Calu3 (cell line): ENCODE measurements at regions not wholly inside any gene's neighbourhood (a gene's known extent, or its start where the extent isn't known, plus 50 kb on each side); places are given as distances from the start of the nearest gene placed in this dataset.

Source experiments
- BruUV-seq: library from RNA; stranded (reverse); fragments of 400-500 nt; replicated peaks from 2 replicates; lab custom pipeline; 2021; lab: Mats Ljungman, UMichigan
- CTCF ChIA-PET: fragments of 300-600 bp; sonication (Branson Sonifier 250); formaldehyde crosslinking; loops from one replicate; lab custom pipeline; 2022; ENCODE audit warnings: antibody characterized with exemption; lab: Charles Lee
- DNase-seq: peaks from one replicate; pipeline ENCODE4 v3.0.0; 2022
- H3K27ac Mint-ChIP-seq: one replicate; pipeline ENCODE4 v1.8.0; 2022; ENCODE audit warnings: mixed read lengths; ENCODE audit not compliant: unreplicated experiment
- H3K27me3 Mint-ChIP-seq: one replicate; pipeline ENCODE4 v1.8.0; 2022; ENCODE audit warnings: mixed read lengths; ENCODE audit not compliant: unreplicated experiment
- H3K36me3 Mint-ChIP-seq: one replicate; pipeline ENCODE4 v1.8.0; 2022; ENCODE audit warnings: mild to moderate bottlenecking, moderate library complexity, mixed read lengths; ENCODE audit not compliant: insufficient read depth, unreplicated experiment
- H3K4me1 Mint-ChIP-seq: one replicate; pipeline ENCODE4 v1.8.0; 2022; ENCODE audit warnings: mild to moderate bottlenecking, low read depth, mixed read lengths; ENCODE audit not compliant: unreplicated experiment
- H3K4me3 Mint-ChIP-seq: one replicate; pipeline ENCODE4 v1.8.0; 2022; ENCODE audit warnings: mild to moderate bottlenecking, low read depth, moderate library complexity, mixed read lengths; ENCODE audit not compliant: unreplicated experiment
- H3K9me3 Mint-ChIP-seq: one replicate; pipeline ENCODE4 v1.8.0; 2022; ENCODE audit warnings: low read depth, mixed read lengths; ENCODE audit not compliant: unreplicated experiment
- intact Hi-C: fragments of 100-400 bp; cut with micrococcal nuclease; formaldehyde crosslinking; loops from one replicate; pipeline ENCODE4 v1.10.0; 2022; ENCODE audit not compliant: unreplicated experiment
- TF ChIP-seq, protein P1 (sequence below): fragments of 200-600 bp; IDR thresholded peaks from one replicate; pipeline ENCODE4 v1.8.0; 2022; ENCODE audit warnings: antibody characterized with exemption; ENCODE audit not compliant: unreplicated experiment

- Mint-ChIP-seq H3K4me3 (no peak overlapping the region), H3K9me3 (no peaks in the 10 kb centered on the region), H3K27me3 (peaks cover 36% of the 10 kb centered on the region), H3K36me3 (no peaks in the 10 kb centered on the region), H3K4me1 (no peaks in the 10 kb centered on the region), H3K27ac (no peak overlapping the region)
- no TSS peak for BruUV-seq
- TF ChIP-seq, protein P1, sequence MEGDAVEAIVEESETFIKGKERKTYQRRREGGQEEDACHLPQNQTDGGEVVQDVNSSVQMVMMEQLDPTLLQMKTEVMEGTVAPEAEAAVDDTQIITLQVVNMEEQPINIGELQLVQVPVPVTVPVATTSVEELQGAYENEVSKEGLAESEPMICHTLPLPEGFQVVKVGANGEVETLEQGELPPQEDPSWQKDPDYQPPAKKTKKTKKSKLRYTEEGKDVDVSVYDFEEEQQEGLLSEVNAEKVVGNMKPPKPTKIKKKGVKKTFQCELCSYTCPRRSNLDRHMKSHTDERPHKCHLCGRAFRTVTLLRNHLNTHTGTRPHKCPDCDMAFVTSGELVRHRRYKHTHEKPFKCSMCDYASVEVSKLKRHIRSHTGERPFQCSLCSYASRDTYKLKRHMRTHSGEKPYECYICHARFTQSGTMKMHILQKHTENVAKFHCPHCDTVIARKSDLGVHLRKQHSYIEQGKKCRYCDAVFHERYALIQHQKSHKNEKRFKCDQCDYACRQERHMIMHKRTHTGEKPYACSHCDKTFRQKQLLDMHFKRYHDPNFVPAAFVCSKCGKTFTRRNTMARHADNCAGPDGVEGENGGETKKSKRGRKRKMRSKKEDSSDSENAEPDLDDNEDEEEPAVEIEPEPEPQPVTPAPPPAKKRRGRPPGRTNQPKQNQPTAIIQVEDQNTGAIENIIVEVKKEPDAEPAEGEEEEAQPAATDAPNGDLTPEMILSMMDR, result peak; percentile 57
- CTCF ChIA-PET, result interaction anchor here (1.0 kb wide), 2 partner anchors 12 to 24 kb away, joined by 3 read pairs; no protein-coding TSS in a partner anchor
- intact Hi-C loops, result loop anchor here (10.0 kb wide), 2 partner anchors 376 to 414 kb away; no protein-coding TSS in a partner anchor
- peak; percentile 65 for DNase-seq
These were observed 599.8 kb upstream of the BRINP1 start for GRCh38 chr9:119968836-119969707.

- Mint-ChIP-seq H3K27me3 (peaks cover 25% of the 10 kb centered on the region), H3K27ac (no peak overlapping the region), H3K9me3 (no peaks in the 10 kb centered on the region), H3K4me3 (no peak overlapping the region), H3K36me3 (no peaks in the 10 kb centered on the region), H3K4me1 (peaks cover 8% of the 10 kb centered on the region)
- TF ChIP-seq, protein P1, result no peak
- intact Hi-C loops, result loop anchor here (10.0 kb wide), 2 partner anchors 377 to 413 kb away; no protein-coding TSS in a partner anchor
- no TSS peak for BruUV-seq
- CTCF ChIA-PET, result interaction anchor here (1.0 kb wide), 1 partner anchor 10 kb away, joined by 3 read pairs; no protein-coding TSS in a partner anchor
- DNase-seq, result no peak
These were observed 598.8 kb upstream of the BRINP1 start for GRCh38 chr9:119967867-119968535.

DNA sequence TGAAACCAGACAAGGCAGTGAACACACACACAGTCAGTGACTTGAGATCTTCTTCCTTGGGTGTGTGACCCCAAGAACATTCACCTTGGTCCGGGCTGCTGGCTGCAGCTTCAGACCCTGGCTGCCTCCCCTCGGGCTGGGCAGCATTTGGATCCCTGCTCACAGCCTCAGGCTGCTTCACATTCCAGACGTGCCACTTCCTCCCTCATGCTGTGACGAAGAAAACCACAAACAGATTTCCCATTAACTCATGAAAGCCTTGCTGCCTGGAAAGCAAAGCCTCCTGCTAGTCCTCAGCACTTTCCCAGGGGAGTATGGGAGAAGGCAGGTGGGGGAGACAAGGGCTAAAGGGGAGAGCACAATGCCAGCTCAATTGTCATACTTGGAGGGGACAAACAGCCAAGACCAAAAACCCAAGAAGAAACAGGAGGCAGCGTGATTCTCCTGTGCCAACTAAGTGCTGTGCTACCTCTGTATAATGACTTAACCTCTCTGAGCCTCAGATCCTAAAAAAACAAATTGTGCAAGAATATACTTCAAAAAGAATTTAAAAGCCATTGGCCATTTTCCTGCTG lies 594.6 kb upstream of the BRINP1 start:
- CTCF ChIA-PET, result interaction anchor here (1.0 kb wide), 1 partner anchor 513 kb away, joined by 3 read pairs; no protein-coding TSS in a partner anchor
- intact Hi-C loops, result loop anchor here (10.0 kb wide), 2 partner anchors 381 to 409 kb away; no protein-coding TSS in a partner anchor
- no peak overlapping the region for H3K27ac Mint-ChIP-seq
- peak; percentile 45 for DNase-seq
- H3K4me3 Mint-ChIP-seq, result no peak overlapping the region
- no TSS peak for BruUV-seq
- TF ChIP-seq, protein P1, result no peak
- no peaks in the 10 kb centered on the region for H3K36me3 Mint-ChIP-seq
- H3K9me3 Mint-ChIP-seq, result no peaks in the 10 kb centered on the region
- H3K27me3 Mint-ChIP-seq, result peaks cover 16% of the 10 kb centered on the region
- H3K4me1 Mint-ChIP-seq, result peaks cover 8% of the 10 kb centered on the region

- H3K27me3 Mint-ChIP-seq, result peaks cover 12% of the 10 kb centered on the region
These were observed 594.1 kb upstream of the BRINP1 start for GRCh38 chr9:119963258-119963797.

More at GRCh38 chr9:119963258-119963797, 594.1 kb upstream of the BRINP1 start:
- H3K4me1 Mint-ChIP-seq, result peaks cover 8% of the 10 kb centered on the region
- no peak for DNase-seq
- TF ChIP-seq, protein P1, result no peak
- H3K27ac Mint-ChIP-seq, result no peak overlapping the region
- intact Hi-C loops, result loop anchor here (10.0 kb wide), 2 partner anchors 381 to 409 kb away; no protein-coding TSS in a partner anchor
- H3K9me3 Mint-ChIP-seq, result no peaks in the 10 kb centered on the region
- no peaks in the 10 kb centered on the region for H3K36me3 Mint-ChIP-seq
- H3K4me3 Mint-ChIP-seq, result no peak overlapping the region
- CTCF ChIA-PET, result interaction anchor here (1.0 kb wide), 1 partner anchor 514 kb away, joined by 3 read pairs; no protein-coding TSS in a partner anchor
- no TSS peak for BruUV-seq
